GM12878 (cell line): ENCODE measurements at regions not wholly inside any gene's neighbourhood (a gene's known extent, or its start where the extent isn't known, plus 50 kb on each side); places are given as distances from the start of the nearest gene placed in this dataset.

Source experiments
- ATAC-seq: fragments of 200-7000 bp; cut with Tn5 transposase; 3 replicates; pipeline ENCODE4 v1.9.1; 2020; ENCODE audit warnings: mild to moderate bottlenecking, moderate library complexity
- BruUV-seq: library from RNA; stranded (reverse); fragments of 400-500 nt; replicated peaks from 2 replicates; lab custom pipeline; 2021; lab: Mats Ljungman, UMichigan
- CTCF ChIA-PET: fragments of 300-600 bp; sonication (Branson Sonifier 250); formaldehyde crosslinking; extraction: SDS; loops from one replicate; lab custom pipeline; 2021; ENCODE audit warnings: inconsistent platforms; lab: Yijun Ruan, JAX
- POLR2A ChIA-PET: fragments of 350-600 bp; formaldehyde crosslinking; extraction: SDS; loops from one replicate; lab custom pipeline; 2021; ENCODE audit warnings: inconsistent platforms; lab: Charles Lee
- RAD21 ChIA-PET: fragments of 300-600 bp; sonication (Branson Sonifier 250); formaldehyde crosslinking; loops from one replicate; lab custom pipeline; 2023; ENCODE audit warnings: antibody characterized with exemption; ENCODE audit not compliant: unreplicated experiment; lab: Charles Lee
- SMC1A ChIA-PET: fragments of 300-600 bp; sonication (Branson Sonifier 250); formaldehyde crosslinking; loops from one replicate; lab custom pipeline; 2023; ENCODE audit not compliant: unreplicated experiment, uncharacterized antibody; lab: Charles Lee
- DNase-seq: peaks from one replicate; pipeline ENCODE4 v3.0.0-alpha.2; 2011; ENCODE audit warnings: low read depth, low spot score
- FAIRE-seq: peaks from 3 replicates; lab custom pipeline; 2011; peaks lifted over from hg19 to GRCh38; lab: Jason Lieb, UNC
- H2AFZ ChIP-seq: 2 replicates; pipeline ENCODE4 v1.6.0; 2011; ENCODE audit warnings: low read depth, low read length, control low read depth; ENCODE audit not compliant: control insufficient read depth
- H3K27ac ChIP-seq: 2 replicates; pipeline ENCODE4 v1.5.1; 2011; ENCODE audit warnings: control low read depth; ENCODE audit not compliant: control insufficient read depth, insufficient read depth
- H3K27me3 ChIP-seq, 2 experiments: replicated peaks in 1 of 2; 2 replicates each; pipeline versions ENCODE4 v1.6.0 to v1.6.1; 2011; ENCODE audit warnings: low read length in 1 of 2; ENCODE audit not compliant: control insufficient read depth in 2 of 2, insufficient read depth in 2 of 2
- H3K36me3 ChIP-seq, 2 experiments: 2 replicates each; pipeline ENCODE4 v1.5.1; 2011; ENCODE audit warnings: low read length in 1 of 2; ENCODE audit not compliant: control insufficient read depth in 2 of 2, insufficient read depth in 2 of 2
- H3K4me1 ChIP-seq: 2 replicates; pipeline ENCODE4 v1.6.1; 2011; ENCODE audit warnings: mild to moderate bottlenecking, low read length, moderate library complexity, mixed read lengths; ENCODE audit not compliant: control insufficient read depth, insufficient read depth
- H3K4me2 ChIP-seq: 2 replicates; pipeline ENCODE4 v1.6.0; 2011; ENCODE audit warnings: control low read depth; ENCODE audit not compliant: control insufficient read depth, insufficient read depth
- H3K4me3 ChIP-seq: fragments of 200-600 bp; sonication (generic); 2 replicates; pipeline ENCODE4 v1.5.1; 2016
- H3K79me2 ChIP-seq: 2 replicates; pipeline ENCODE4 v1.6.0; 2011; ENCODE audit warnings: low read length; ENCODE audit not compliant: control insufficient read depth, insufficient read depth
- H3K9ac ChIP-seq: 2 replicates; pipeline ENCODE4 v1.8.0; 2011; ENCODE audit warnings: low read length, control low read depth, mixed read lengths; ENCODE audit not compliant: control insufficient read depth, insufficient read depth
- H3K9me3 ChIP-seq: replicated peaks from 3 replicates; pipeline ENCODE4 v1.5.1; 2011; ENCODE audit warnings: mild to moderate bottlenecking, low read length; ENCODE audit not compliant: control insufficient read depth, insufficient read depth
- H4K20me1 ChIP-seq: 2 replicates; pipeline ENCODE4 v1.6.0; 2011; ENCODE audit not compliant: control insufficient read depth, insufficient read depth
- BACH1 ChIP-seq: fragments of 450-650 bp; IDR thresholded peaks from 2 replicates; pipeline ENCODE4 v1.6.1; 2017; ENCODE audit warnings: mild to moderate bottlenecking, borderline replicate concordance
- EED ChIP-seq: sonication (generic); IDR thresholded peaks from 2 replicates; pipeline ENCODE4 v1.6.1; 2016; ENCODE audit warnings: antibody characterized with exemption, low read depth
- FOXK2 ChIP-seq: fragments of 450-650 bp; IDR thresholded peaks from 2 replicates; pipeline ENCODE4 v1.6.1; 2017; ENCODE audit warnings: mild to moderate bottlenecking, moderate library complexity
- HCFC1 ChIP-seq: fragments of 150-350 bp; IDR thresholded peaks from 2 replicates; pipeline ENCODE4 v1.6.1; 2014; ENCODE audit warnings: low read length
- IRF4 ChIP-seq: IDR thresholded peaks from 2 replicates; pipeline ENCODE4 v1.6.1; 2011; ENCODE audit warnings: low read depth, low read length
- MEF2A ChIP-seq: IDR thresholded peaks from 2 replicates; pipeline ENCODE4 v1.6.1; 2011; ENCODE audit warnings: low read depth, mild to moderate bottlenecking, low read length, moderate library complexity; ENCODE audit not compliant: insufficient read depth
- MYB ChIP-seq: fragments of 150-350 bp; IDR thresholded peaks from 2 replicates; pipeline ENCODE4 v1.6.1; 2014; ENCODE audit warnings: mild to moderate bottlenecking, low read depth, low read length, borderline replicate concordance
- NFYA ChIP-seq: IDR thresholded peaks from 2 replicates; pipeline ENCODE4 v1.6.1; 2011; ENCODE audit warnings: low read depth, mild to moderate bottlenecking, low read length, improper control_type of control experiment, borderline replicate concordance
- POLR2AphosphoS5 ChIP-seq: IDR thresholded peaks from 2 replicates; pipeline ENCODE4 v1.6.1; 2011; ENCODE audit warnings: mild to moderate bottlenecking, low read length, inconsistent platforms
- STAT3 ChIP-seq: IDR thresholded peaks from 2 replicates; pipeline ENCODE4 v1.6.1; 2011; ENCODE audit warnings: low read depth, low read length, improper control_type of control experiment
- YY1 ChIP-seq: IDR thresholded peaks from 2 replicates; pipeline ENCODE4 v1.6.1; 2011; ENCODE audit warnings: low read depth, mild to moderate bottlenecking, low read length
- ZNF217 ChIP-seq: fragments of 450-650 bp; IDR thresholded peaks from 2 replicates; pipeline ENCODE4 v1.6.1; 2017; ENCODE audit warnings: antibody characterized with exemption, mild to moderate bottlenecking
- WGBS: methylation state at CpG from one replicate; pipeline ENCODE4 v1.1.6; 2016; ENCODE audit warnings: low lambda C conversion rate; ENCODE audit not compliant: insufficient replicate concordance, insufficient coverage; ENCODE audit errors: missing lambda C conversion rate; 5-methylcytosine and 5-hydroxymethylcytosine counted together
- in situ Hi-C: fragments of 300-500 bp; cut with MboI; formaldehyde crosslinking; loops from 9 replicates; pipeline ENCODE4 v1.14.3; 2018; ENCODE audit warnings: mixed read lengths
- intact Hi-C: fragments of 100-400 bp; cut with micrococcal nuclease; formaldehyde crosslinking; loops from one replicate; pipeline ENCODE4 v1.14.2; 2022; ENCODE audit not compliant: unreplicated experiment

- Histone ChIP-seq H3K9me3 (no peaks in the 10 kb centered on the region; the same call in 2 of the 3 replicates), H3K27ac (no peak overlapping the region), H3K36me3 (no peaks in the 10 kb centered on the region), H3K27me3 (no peaks in the 10 kb centered on the region), H2AFZ (no peak overlapping the region), H3K4me2 (no peak overlapping the region), H4K20me1 (no peaks in the 10 kb centered on the region), H3K9ac (no peak overlapping the region), H3K4me1 (peaks cover 17% of the 10 kb centered on the region), H3K4me3 (no peak overlapping the region), H3K79me2 (no peaks in the 10 kb centered on the region)
- intact Hi-C loops (no loop called here), in situ Hi-C loops (no loop called here)
- ATAC-seq = peak; percentile 70
- no peak for TF ChIP-seq HCFC1
- TF ChIP-seq STAT3 = no peak
- no peak for TF ChIP-seq NFYA
- TF ChIP-seq MYB = no peak
- no peak for TF ChIP-seq BACH1
- TF ChIP-seq FOXK2 = no peak
- TF ChIP-seq MEF2A = no peak
- no peak for TF ChIP-seq YY1
- no peak for TF ChIP-seq POLR2AphosphoS5
- 0% methylated on average over 1 of the region's 1 CpG for WGBS
- RAD21 ChIA-PET = no interaction called here
- FAIRE-seq = no peak
- POLR2A ChIA-PET = no interaction called here
- CTCF ChIA-PET = no interaction called here
- no peak for DNase-seq
- SMC1A ChIA-PET = no interaction called here
- no TSS peak for BruUV-seq
These were observed 112.8 kb upstream of the NR3C1 start for GRCh38 chr5:143516249-143516648.

GRCh38 chr5:143515829-143516228 is 112.3 kb upstream of the NR3C1 start:
- no TSS peak for BruUV-seq
- Histone ChIP-seq H3K4me3 (no peak overlapping the region), H3K9me3 (no peaks in the 10 kb centered on the region; the same call in 2 of the 3 replicates), H3K4me2 (no peak overlapping the region), H3K79me2 (no peaks in the 10 kb centered on the region), H3K9ac (no peak overlapping the region), H4K20me1 (no peaks in the 10 kb centered on the region), H3K27ac (no peak overlapping the region), H2AFZ (no peak overlapping the region)
- ChIA-PET SMC1A (interaction anchor here (7.2 kb wide), 1 partner anchor 9 kb away, joined by 39 read pairs; no protein-coding TSS in a partner anchor), CTCF (no interaction called here), POLR2A (no interaction called here), RAD21 (no interaction called here)
- in situ Hi-C loops = no loop called here
- 43% methylated on average over 5 of the region's 5 CpGs for WGBS
- ATAC-seq (peak; percentile 70), FAIRE-seq (peak; percentile 56)
- TF ChIP-seq ZNF217 (no peak), EED (no peak), IRF4 (no peak)
- TF ChIP-seq, all 136 proteins: peak for 0
- intact Hi-C loops = no loop called here
- no peak for DNase-seq
- no peaks in the 10 kb centered on the region for H3K36me3 ChIP-seq
- no peaks in the 10 kb centered on the region for H3K27me3 ChIP-seq
- peaks cover 17% of the 10 kb centered on the region for H3K4me1 ChIP-seq
